ENCODE measurements at regions not wholly inside any gene's neighbourhood (a gene's known extent, or its start where the extent isn't known, plus 50 kb on each side); places are given as distances from the start of the nearest gene placed in this dataset.
"Not testable (repeated sequence)": the region's sequence is repeated elsewhere in the genome, so short reads cannot be mapped to it uniquely, and the experiment has no call there.

- DNase-seq: peak in 2 of 6 experiments; percentile 46 to 47
Observed at GRCh38 chr3:61381745-61382392, 130.6 kb upstream of the FHIT start.

GRCh38 chr3:61387817-61388216 lies 136.6 kb upstream of the FHIT start:
- no peak for DNase-seq

GRCh38 chr3:61393480-61393947 lies 142.3 kb upstream of the FHIT start:
- not testable (repeated sequence) for DNase-seq

GRCh38 chr3:61401359-61401758 lies 150.1 kb upstream of the FHIT start:
- no peak for DNase-seq

GRCh38 chr3:61407397-61407796 lies 154.0 kb upstream of the PTPRG start:
- no peak for DNase-seq

- no peak for DNase-seq
Observed at GRCh38 chr3:61409638-61410037, 151.7 kb upstream of the PTPRG start.

GRCh38 chr3:61410358-61410757 lies 151.0 kb upstream of the PTPRG start:
- DNase-seq: not testable (repeated sequence)

GRCh38 chr3:61411009-61411662 lies 150.2 kb upstream of the PTPRG start:
- DNase-seq: no peak

GRCh38 chr3:61414456-61414855 lies 146.9 kb upstream of the PTPRG start:
- DNase-seq: no peak

GRCh38 chr3:61415201-61415600 lies 146.2 kb upstream of the PTPRG start:
- DNase-seq: no peak

GRCh38 chr3:61416618-61417017 lies 144.8 kb upstream of the PTPRG start:
- DNase-seq: no peak

GRCh38 chr3:61417352-61417751 lies 144.0 kb upstream of the PTPRG start:
- DNase-seq: no peak

- DNase-seq: no peak
Observed at GRCh38 chr3:61420136-61420759, 141.1 kb upstream of the PTPRG start.

GRCh38 chr3:61422945-61423673 lies 138.3 kb upstream of the PTPRG start:
- DNase-seq: no peak

GRCh38 chr3:61425356-61425755 lies 136.0 kb upstream of the PTPRG start:
- no peak for DNase-seq

GRCh38 chr3:61429106-61429505 lies 132.3 kb upstream of the PTPRG start:
- no peak for DNase-seq

GRCh38 chr3:61434901-61435300 lies 126.5 kb upstream of the PTPRG start:
- not testable (repeated sequence) for DNase-seq

GRCh38 chr3:61435361-61435760 lies 126.0 kb upstream of the PTPRG start:
- not testable (repeated sequence) for DNase-seq

GRCh38 chr3:61438253-61439121 lies 122.9 kb upstream of the PTPRG start:
- no peak for DNase-seq

- DNase-seq: no peak
Observed at GRCh38 chr3:61439122-61439458, 122.3 kb upstream of the PTPRG start.

- no peak for DNase-seq
Observed at GRCh38 chr3:61442696-61443095, 118.7 kb upstream of the PTPRG start.

GRCh38 chr3:61443886-61444285 lies 117.5 kb upstream of the PTPRG start:
- DNase-seq: no peak

GRCh38 chr3:61444782-61445181 lies 116.6 kb upstream of the PTPRG start:
- no peak for DNase-seq

Data from stimulated activated naive CD4-positive, alpha-beta T cell (primary cell).